Stimulated activated CD4-positive, alpha-beta T cell treated with anti-CD3 and anti-CD28 coated beads, Interleukin-4, amount 100 ng/mL, for 48 hours (primary cell): ENCODE measurements at regions not wholly inside any gene's neighbourhood (a gene's known extent, or its start where the extent isn't known, plus 50 kb on each side); places are given as distances from the start of the nearest gene placed in this dataset.
"Not testable (repeated sequence)": the region's sequence is repeated elsewhere in the genome, so short reads cannot be mapped to it uniquely, and the experiment has no call there.

Experiments used
- DNase-seq, 2 donors: peaks; one replicate each; pipeline ENCODE4 v3.0.0-alpha.2; 2020; ENCODE audit warnings: low read depth in 2 of 2

GRCh38 chr6:130715058-130715457 lies 112.1 kb upstream of the SMLR1 start:
- DNase-seq: no peak

GRCh38 chr6:130716466-130716865 lies 110.7 kb upstream of the SMLR1 start:
- DNase-seq: no peak

DNA sequence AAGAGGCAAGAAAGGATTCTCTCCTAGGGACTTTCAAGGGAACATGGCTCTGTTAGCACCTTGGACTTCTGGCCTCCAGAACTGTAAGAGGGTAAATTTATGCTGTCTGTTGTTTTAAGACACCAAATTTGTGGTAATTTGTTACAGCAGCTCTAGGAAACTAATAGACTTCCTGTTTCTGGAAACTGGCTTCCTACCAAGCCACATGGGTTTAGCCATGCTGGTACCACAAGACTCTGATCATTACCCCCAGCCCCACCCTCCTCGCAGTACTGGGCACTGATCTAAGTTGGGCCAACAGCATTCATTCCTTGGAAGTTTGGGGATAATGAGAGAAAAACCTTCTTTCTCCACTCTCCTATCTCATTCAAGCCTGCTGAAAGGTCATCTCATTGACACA lies 109.5 kb upstream of the SMLR1 start:
- DNase-seq: no peak

DNA sequence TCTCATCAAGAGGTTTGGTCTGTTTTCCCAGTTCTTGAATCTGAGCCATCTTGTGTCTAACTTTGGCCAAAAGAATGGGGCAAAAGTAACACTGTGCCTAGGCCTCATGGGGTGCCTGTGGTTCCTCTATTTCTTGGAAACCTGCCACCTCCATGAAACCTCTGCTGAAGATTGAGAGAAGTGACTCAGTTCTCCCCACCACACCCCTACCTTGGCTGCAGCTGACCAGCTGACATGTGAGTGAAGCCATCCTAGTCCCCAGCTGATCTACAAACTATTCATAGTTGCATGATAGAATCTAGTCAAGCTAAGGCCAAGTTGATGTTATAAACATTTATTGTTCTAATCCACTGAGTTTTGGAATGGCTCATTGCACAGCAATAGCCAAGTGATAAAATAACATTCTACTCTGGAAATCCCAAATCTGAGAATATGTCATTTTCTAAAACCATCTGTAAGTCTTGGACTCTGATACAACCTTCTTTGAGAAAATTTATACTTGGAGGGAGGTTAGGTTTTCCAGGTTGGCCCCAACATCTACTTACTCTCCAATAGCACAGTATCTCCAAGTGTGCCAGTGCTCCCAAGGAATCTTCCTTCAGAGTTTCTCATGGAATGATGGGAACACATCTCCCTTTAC lies 107.0 kb upstream of the SMLR1 start:
- DNase-seq: no peak

DNA sequence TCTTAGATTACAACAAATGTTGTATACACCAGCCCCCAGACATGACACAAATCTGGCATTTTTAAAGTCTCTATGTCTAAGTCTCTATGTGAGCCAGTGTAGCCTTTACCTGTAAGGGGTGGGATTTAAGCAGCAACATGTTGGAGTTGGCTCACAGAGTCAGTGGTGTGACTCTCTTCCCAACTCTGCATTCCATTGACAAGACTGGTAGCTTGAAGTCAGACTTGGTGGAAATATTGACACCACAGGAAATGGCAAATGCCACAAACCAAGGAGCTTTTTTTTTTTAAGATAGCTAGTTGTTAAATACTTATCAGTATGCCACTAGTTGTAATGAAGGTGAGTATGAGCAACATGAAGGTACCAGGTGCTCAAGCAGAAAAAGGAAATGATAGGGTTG lies 103.1 kb upstream of the SMLR1 start:
- no peak for DNase-seq

- DNase-seq: no peak
Measured at GRCh38 chr6:130725551-130725950, 101.7 kb upstream of the SMLR1 start.

- not testable (repeated sequence) for DNase-seq
Measured at GRCh38 chr6:130728064-130728463, 99.1 kb upstream of the SMLR1 start.

DNA sequence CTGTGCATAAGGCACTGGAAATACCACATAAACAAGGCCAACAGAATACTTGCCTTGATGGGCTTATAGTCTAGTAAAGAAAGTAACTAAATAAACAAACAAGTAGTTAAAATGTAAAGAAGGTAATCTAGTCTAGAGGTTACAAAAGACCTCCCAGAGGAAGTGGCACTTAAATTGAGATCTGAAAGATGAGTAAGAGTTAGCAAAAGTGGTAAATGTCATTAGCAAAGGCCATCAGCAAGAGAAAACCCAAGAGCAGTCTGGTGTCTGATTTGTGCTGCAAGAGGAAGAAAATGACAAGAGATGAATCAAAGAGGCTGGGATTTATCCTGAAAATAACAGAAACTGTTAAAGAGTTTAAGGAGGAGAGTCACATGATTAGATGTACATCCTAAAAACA lies 96.6 kb upstream of the SMLR1 start:
- no peak for DNase-seq

GRCh38 chr6:130734161-130734560 lies 93.0 kb upstream of the SMLR1 start:
- no peak for DNase-seq

DNA sequence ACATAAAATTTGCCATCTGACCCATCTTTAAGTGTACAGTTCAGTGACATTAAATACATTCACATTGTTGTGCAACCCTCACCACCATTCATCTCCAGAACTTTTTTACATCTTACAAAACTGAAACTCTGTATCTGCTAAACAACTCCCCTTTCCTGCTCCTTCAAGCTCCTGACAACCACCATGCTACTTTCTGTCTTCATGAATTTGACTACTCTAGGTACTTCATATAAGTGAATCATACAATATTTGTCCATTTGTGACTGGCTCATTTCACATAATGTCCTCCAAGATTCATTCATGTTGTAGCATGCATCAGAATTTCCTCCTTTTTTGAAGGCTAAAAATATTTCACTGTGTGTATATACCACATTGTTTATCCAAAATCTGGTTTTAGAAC lies 86.9 kb upstream of the SMLR1 start:
- no peak for DNase-seq

GRCh38 chr6:130742131-130742681 lies 85.0 kb upstream of the SMLR1 start:
- DNase-seq: no peak

- DNase-seq: no peak
Measured at GRCh38 chr6:130743175-130743574, 84.0 kb upstream of the SMLR1 start.

DNA sequence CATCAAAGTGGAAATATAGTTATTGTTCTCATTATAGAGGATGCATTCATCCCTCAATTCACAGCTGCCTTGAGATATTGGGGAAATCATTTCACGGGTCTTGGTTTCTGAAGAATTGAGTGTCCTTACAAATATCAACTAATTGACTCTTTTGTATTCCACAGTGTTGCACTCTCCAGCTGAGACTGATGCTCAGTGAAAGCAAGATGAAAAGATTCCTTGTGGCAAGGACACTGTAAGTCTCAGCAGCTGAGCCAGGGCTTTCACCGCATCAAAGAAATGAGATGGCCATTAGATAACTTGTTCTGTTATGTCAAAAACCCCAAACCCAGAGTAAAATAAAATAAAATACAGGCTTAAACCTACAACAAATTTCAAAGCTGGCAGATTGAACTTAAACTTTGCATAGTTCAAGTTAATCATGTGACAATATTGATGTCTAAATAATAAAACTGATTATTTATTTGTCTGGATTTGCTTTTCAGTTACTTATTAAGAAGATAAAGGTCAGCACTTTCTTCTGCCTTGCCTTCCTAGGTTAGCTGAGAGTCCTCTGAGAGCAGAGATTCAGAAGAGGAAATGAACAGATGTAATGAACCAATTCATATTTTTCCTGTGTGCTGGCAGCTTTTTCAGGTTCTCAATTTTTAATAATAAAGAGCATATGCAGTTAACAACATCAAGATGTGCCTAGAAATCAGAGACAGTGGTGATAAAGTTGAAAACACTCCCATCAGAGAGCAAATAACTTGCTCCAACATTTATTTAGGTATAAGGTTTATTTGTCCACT lies 82.4 kb upstream of the SMLR1 start:
- DNase-seq: no peak

DNA sequence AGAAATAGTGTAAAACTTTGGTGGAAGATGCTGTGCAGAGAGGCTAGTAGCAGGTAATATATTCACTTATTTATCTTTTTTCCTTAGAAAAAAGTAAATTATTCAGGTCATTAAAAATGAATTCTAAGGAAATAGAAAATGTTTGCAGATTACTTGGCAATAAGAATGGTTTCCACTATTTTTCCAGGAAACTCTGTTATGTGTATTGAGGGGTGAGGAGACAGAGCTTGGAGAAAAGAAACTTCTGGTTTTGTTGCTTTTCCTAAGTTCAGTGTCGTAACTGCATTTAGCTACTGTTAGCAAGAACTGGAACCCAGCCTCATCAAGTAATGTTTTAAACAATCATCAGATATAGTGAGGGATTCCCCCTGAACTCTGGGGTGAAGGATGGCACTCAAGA lies 79.2 kb upstream of the SMLR1 start:
- DNase-seq: no peak

- DNase-seq: no peak
Measured at GRCh38 chr6:130749402-130749801, 77.8 kb upstream of the SMLR1 start.

DNA sequence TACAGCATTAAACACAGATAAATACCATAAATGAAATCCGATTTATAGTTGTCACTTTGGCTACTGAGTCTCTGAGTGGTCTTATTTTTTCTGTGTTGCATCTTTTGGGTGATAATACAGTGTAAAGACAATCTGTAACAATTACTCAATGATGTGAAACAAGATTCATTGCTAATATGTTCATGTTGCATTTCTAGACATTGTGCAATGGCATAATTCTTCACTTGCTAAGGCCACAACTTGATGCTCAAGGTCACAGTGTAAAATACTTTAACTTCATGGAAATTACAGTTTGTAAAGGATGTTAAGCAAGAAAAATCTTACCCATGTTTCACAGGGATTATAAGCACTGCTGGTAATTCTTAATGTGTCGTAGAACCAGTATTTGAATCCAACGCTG lies 74.9 kb upstream of the SMLR1 start:
- DNase-seq: no peak

DNA sequence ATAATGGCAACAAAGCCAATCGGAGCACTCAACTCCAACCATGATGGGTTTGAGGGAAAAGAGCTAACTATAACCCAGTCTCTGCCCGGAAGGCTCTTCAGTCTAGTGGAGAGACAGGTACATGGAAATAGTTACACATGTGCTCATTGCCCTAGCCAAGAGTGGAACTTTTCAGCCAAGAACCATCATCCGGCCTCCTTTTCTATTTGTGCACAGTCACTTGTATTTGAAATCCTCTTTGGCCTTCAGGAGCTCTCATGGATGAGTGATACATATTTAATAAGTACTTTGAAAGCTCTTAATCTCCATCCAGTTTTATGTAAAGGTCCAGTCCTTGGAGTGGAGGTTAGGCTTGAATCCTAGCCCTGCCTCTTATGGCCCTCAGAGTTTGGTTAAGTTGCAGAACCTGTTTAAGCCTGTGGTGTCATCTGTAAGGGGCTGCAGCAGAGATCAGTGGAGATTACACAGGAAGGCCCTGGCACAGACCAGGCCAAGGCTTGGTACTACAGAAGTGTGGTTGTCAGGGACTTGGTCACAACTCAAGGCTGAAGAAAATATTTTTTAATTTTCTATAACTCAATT lies 72.3 kb upstream of the SMLR1 start:
- no peak for DNase-seq

- no peak for DNase-seq
Measured at GRCh38 chr6:130755368-130756034, 71.7 kb upstream of the SMLR1 start.

DNA sequence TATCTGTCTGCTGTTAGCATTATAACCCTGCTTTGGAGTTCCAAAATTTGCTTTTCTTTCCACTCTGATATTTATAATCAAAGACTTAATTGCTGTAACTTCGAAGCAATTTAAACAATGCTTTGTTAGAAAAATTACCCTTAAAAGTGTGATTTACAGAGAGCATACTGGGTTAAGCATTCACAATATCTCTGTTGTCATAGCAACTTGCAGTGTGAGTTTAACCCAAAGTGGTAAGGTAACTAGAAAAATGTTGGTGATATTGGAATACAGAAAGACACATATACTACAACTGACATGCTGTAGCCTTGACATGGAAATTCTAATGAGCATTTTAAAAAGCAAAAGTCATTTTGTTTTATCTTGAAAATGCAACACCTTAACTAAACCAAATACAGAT lies 70.4 kb upstream of the SMLR1 start:
- DNase-seq: no peak

DNA sequence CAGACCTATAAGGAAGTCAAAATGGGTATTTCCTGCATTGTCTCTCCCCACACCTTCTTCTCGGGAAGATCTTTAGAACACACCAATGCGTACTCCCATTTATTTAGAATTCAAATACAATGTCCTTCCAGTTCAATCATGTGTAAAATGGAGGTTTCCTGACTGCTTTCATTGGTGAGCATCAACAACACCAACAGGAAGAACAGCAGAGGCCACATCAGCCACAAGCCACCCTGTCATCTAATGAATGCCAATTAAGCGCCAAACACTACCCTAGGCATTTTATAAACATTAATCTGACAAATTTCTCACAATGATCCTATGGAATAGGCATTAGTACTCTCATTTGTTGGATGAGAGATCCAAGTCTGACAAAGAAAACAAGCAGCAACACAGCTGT lies 68.4 kb upstream of the SMLR1 start:
- DNase-seq: no peak

DNA sequence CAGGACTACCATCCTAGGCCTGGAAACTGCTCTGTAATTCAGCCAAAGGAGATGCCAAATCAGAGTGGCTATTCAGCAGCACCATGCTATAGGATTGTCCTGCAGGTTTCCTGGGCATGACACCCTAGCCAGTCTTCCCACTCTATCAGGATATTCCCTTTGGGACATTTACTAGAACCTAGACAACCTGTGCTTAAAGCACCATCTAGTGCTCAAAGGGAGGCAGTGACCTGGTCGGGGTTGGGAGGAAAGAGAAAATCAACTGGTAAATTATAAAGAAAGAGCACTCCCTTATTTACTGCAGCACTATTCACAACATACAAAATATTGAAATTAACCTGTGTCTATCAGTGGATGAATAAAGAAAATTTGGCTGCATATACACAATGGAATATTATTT lies 67.2 kb upstream of the SMLR1 start:
- no peak for DNase-seq

- no peak for DNase-seq
Measured at GRCh38 chr6:130761286-130761685, 65.9 kb upstream of the SMLR1 start.
